HepG2 (cell line): ENCODE measurements at regions not wholly inside any gene's neighbourhood (a gene's known extent, or its start where the extent isn't known, plus 50 kb on each side); places are given as distances from the start of the nearest gene placed in this dataset.

Experiments used
- ATAC-seq: fragments of 200-7000 bp; cut with Tn5 transposase; 3 replicates; pipeline ENCODE4 v1.9.1; 2020; ENCODE audit warnings: mild to moderate bottlenecking, moderate library complexity
- BruUV-seq: library from RNA; stranded (reverse); fragments of 400-500 nt; replicated peaks from 2 replicates; lab custom pipeline; 2021; lab: Mats Ljungman, UMichigan
- CTCF ChIA-PET: fragments of 300-600 bp; formaldehyde crosslinking; extraction: SDS; loops from one replicate; lab custom pipeline; 2021; ENCODE audit warnings: low total read pairs, inconsistent platforms, low intra/inter-chr PET ratio; lab: Yijun Ruan, JAX
- POLR2A ChIA-PET: fragments of 350-600 bp; sonication (Branson Sonifier 250); formaldehyde crosslinking; loops from one replicate; lab custom pipeline; 2020; ENCODE audit warnings: antibody characterized with exemption, inconsistent platforms; lab: Yijun Ruan, JAX
- DNase-seq: peaks from one replicate; pipeline ENCODE4 v3.0.0-alpha.2; 2015; ENCODE audit warnings: low spot score
- FAIRE-seq: peaks from 3 replicates; lab custom pipeline; 2011; peaks lifted over from hg19 to GRCh38; lab: Jason Lieb, UNC
- H2AFZ ChIP-seq: one replicate; pipeline ENCODE4 v1.6.1; 2011; ENCODE audit warnings: low read length, inconsistent platforms
- H3K27ac ChIP-seq: fragments of 300-600 bp; 3 replicates; pipeline ENCODE4 v1.8.0; 2011; ENCODE audit warnings: mixed run types, mild to moderate bottlenecking, mixed read lengths, low read length, inconsistent platforms; ENCODE audit not compliant: insufficient read depth; ENCODE audit errors: extremely low read length
- H3K27me3 ChIP-seq, 2 experiments: fragments of 200-600 bp in 1 of 2; 2 replicates in 1 of 2; 3 replicates in 1 of 2; pipeline versions ENCODE4 v1.6.0 to v1.8.0; 2011; ENCODE audit warnings: low read length in 2 of 2, mild to moderate bottlenecking in 2 of 2, moderate library complexity in 2 of 2, inconsistent platforms in 1 of 2; ENCODE audit not compliant: insufficient read depth in 2 of 2, control insufficient read depth in 1 of 2
- H3K36me3 ChIP-seq, 2 experiments: fragments of 200-600 bp in 1 of 2; replicated peaks in 1 of 2; 2 replicates in 1 of 2; 3 replicates in 1 of 2; pipeline versions ENCODE4 v1.5.1 to v1.8.0; 2011; ENCODE audit warnings: low read length in 2 of 2, inconsistent platforms in 1 of 2; ENCODE audit not compliant: insufficient read depth in 2 of 2, control insufficient read depth in 1 of 2
- H3K4me1 ChIP-seq: 2 replicates; pipeline ENCODE4 v1.5.1; 2012; ENCODE audit warnings: low read length, inconsistent platforms; ENCODE audit not compliant: insufficient read depth
- H3K4me2 ChIP-seq: 2 replicates; pipeline ENCODE4 v1.6.0; 2011; ENCODE audit warnings: low read depth, low read length, inconsistent platforms
- H3K4me3 ChIP-seq, 3 experiments: fragments of 200-600 bp in 1 of 3; sonication (generic), shearing (Covaris generic) in 1 of 3; replicated peaks in 1 of 3; 2 replicates each; pipeline ENCODE4 v1.5.1; 2011 to 2016; ENCODE audit warnings: low read length in 3 of 3, inconsistent platforms in 2 of 3, low read depth in 2 of 3, mild to moderate bottlenecking in 2 of 3, control low read depth in 1 of 3, mixed read lengths in 1 of 3; ENCODE audit not compliant: insufficient read depth in 1 of 3
- H3K79me2 ChIP-seq: one replicate; pipeline ENCODE4 v1.6.1; 2011; ENCODE audit warnings: low read length, inconsistent platforms; ENCODE audit not compliant: insufficient read depth
- H3K9ac ChIP-seq: 2 replicates; pipeline ENCODE4 v1.6.0; 2011; ENCODE audit warnings: mild to moderate bottlenecking, low read depth, low read length, inconsistent platforms; ENCODE audit not compliant: insufficient read depth
- H3K9me3 ChIP-seq: 2 replicates; pipeline ENCODE4 v1.5.1; 2012; ENCODE audit warnings: mild to moderate bottlenecking, low read length
- H4K20me1 ChIP-seq: 2 replicates; pipeline ENCODE4 v1.6.0; 2011; ENCODE audit warnings: inconsistent platforms, mild to moderate bottlenecking, low read length, moderate library complexity; ENCODE audit not compliant: insufficient read depth
- ARNT ChIP-seq: fragments of 450-650 bp; IDR thresholded peaks from 2 replicates; pipeline ENCODE4 v1.6.1; 2017
- CREB3 ChIP-seq: sonication (generic); formaldehyde crosslinking; IDR thresholded peaks from 2 replicates; pipeline ENCODE4 v1.5.0; 2020; ENCODE audit warnings: missing genetic modification reagents
- MTF1 ChIP-seq: sonication (generic); formaldehyde crosslinking; IDR thresholded peaks from 2 replicates; pipeline ENCODE4 v1.5.0; 2020; ENCODE audit warnings: missing genetic modification reagents
- TERF1 ChIP-seq: sonication (generic); formaldehyde crosslinking; IDR thresholded peaks from 2 replicates; pipeline ENCODE4 v1.8.0; 2022; ENCODE audit warnings: mild to moderate bottlenecking, missing genetic modification reagents, moderate library complexity
- ZMYM4 ChIP-seq: sonication (generic); formaldehyde crosslinking; IDR thresholded peaks from 2 replicates; pipeline ENCODE4 v1.8.1; 2023; ENCODE audit warnings: mild to moderate bottlenecking, missing genetic modification reagents
- ZNF24 ChIP-seq: fragments of 450-650 bp; IDR thresholded peaks from 2 replicates; pipeline ENCODE4 v1.6.1; 2017; ENCODE audit warnings: antibody characterized with exemption, mild to moderate bottlenecking
- ZNF547 ChIP-seq: sonication (generic); formaldehyde crosslinking; IDR thresholded peaks from 2 replicates; pipeline ENCODE4 v1.5.1; 2020; ENCODE audit warnings: mild to moderate bottlenecking, missing genetic modification reagents
- ZNF883 ChIP-seq: sonication (generic); formaldehyde crosslinking; IDR thresholded peaks from 2 replicates; pipeline ENCODE4 v1.5.1; 2020; ENCODE audit warnings: mild to moderate bottlenecking, missing genetic modification reagents; ENCODE audit errors: not compliant biosample characterization
- WGBS: methylation state at CpG from one replicate; pipeline ENCODE4 v1.1.6; 2017; ENCODE audit warnings: low lambda C conversion rate; 5-methylcytosine and 5-hydroxymethylcytosine counted together
- in situ Hi-C: cut with HindIII; loops from 2 replicates; pipeline ENCODE4 v1.10.0; 2017; ENCODE audit warnings: low pct_unique_long_range_greater_than_20kb; ENCODE audit not compliant: extremely low pct_ligation_motif_present
- intact Hi-C: fragments of 100-400 bp; cut with micrococcal nuclease; formaldehyde crosslinking; loops from one replicate; pipeline ENCODE4 v1.10.0; 2022; ENCODE audit not compliant: unreplicated experiment
- TF ChIP-seq, protein P1 (sequence below): sonication (generic); formaldehyde crosslinking; IDR thresholded peaks from 2 replicates; pipeline ENCODE4 v1.4.0; 2020; ENCODE audit warnings: mild to moderate bottlenecking, low read depth, missing genetic modification reagents
- TF ChIP-seq, protein P2 (sequence below): fragments of 450-650 bp; IDR thresholded peaks from 2 replicates; pipeline ENCODE4 v1.6.1; 2017; ENCODE audit warnings: mild to moderate bottlenecking

- TF ChIP-seq ZNF883 (CRISPR knock-in tag) (no peak), MTF1 (CRISPR knock-in tag) (no peak), ARNT (no peak), ZMYM4 (CRISPR knock-in tag) (no peak), CREB3 (CRISPR knock-in tag) (no peak), TERF1 (no peak), ZNF547 (CRISPR knock-in tag) (no peak), ZNF24 (no peak)
- TF ChIP-seq, protein P1, sequence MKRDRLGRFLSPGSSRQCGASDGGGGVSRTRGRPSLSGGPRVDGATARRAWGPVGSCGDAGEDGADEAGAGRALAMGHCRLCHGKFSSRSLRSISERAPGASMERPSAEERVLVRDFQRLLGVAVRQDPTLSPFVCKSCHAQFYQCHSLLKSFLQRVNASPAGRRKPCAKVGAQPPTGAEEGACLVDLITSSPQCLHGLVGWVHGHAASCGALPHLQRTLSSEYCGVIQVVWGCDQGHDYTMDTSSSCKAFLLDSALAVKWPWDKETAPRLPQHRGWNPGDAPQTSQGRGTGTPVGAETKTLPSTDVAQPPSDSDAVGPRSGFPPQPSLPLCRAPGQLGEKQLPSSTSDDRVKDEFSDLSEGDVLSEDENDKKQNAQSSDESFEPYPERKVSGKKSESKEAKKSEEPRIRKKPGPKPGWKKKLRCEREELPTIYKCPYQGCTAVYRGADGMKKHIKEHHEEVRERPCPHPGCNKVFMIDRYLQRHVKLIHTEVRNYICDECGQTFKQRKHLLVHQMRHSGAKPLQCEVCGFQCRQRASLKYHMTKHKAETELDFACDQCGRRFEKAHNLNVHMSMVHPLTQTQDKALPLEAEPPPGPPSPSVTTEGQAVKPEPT = no peak
- TF ChIP-seq, protein P2, sequence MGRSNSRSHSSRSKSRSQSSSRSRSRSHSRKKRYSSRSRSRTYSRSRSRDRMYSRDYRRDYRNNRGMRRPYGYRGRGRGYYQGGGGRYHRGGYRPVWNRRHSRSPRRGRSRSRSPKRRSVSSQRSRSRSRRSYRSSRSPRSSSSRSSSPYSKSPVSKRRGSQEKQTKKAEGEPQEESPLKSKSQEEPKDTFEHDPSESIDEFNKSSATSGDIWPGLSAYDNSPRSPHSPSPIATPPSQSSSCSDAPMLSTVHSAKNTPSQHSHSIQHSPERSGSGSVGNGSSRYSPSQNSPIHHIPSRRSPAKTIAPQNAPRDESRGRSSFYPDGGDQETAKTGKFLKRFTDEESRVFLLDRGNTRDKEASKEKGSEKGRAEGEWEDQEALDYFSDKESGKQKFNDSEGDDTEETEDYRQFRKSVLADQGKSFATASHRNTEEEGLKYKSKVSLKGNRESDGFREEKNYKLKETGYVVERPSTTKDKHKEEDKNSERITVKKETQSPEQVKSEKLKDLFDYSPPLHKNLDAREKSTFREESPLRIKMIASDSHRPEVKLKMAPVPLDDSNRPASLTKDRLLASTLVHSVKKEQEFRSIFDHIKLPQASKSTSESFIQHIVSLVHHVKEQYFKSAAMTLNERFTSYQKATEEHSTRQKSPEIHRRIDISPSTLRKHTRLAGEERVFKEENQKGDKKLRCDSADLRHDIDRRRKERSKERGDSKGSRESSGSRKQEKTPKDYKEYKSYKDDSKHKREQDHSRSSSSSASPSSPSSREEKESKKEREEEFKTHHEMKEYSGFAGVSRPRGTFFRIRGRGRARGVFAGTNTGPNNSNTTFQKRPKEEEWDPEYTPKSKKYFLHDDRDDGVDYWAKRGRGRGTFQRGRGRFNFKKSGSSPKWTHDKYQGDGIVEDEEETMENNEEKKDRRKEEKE = no peak
- Histone ChIP-seq H3K9me3 (peaks cover 36% of the 10 kb centered on the region), H3K4me1 (no peaks in the 10 kb centered on the region), H2AFZ (no peak overlapping the region), H4K20me1 (no peaks in the 10 kb centered on the region), H3K79me2 (no peaks in the 10 kb centered on the region), H3K4me2 (no peak overlapping the region), H3K9ac (no peak overlapping the region), H3K36me3 (no peaks in the 10 kb centered on the region), H3K4me3 (no peak overlapping the region), H3K27me3 (peaks cover 6 to 48% of the 10 kb centered on the region in 2 experiments), H3K27ac (no peak overlapping the region)
- intact Hi-C loops = no loop called here
- FAIRE-seq (no peak), ATAC-seq (no peak), DNase-seq (no peak)
- BruUV-seq = no TSS peak
- ChIA-PET POLR2A (no interaction called here), CTCF (no interaction called here)
- 10% methylated on average over 17 of the region's 19 CpGs for WGBS
- in situ Hi-C loops = no loop called here
These were observed 255.6 kb downstream of the ERMARD start for GRCh38 chr6:170006900-170007467.
